K562 (cell line): ENCODE measurements at regions not wholly inside any gene's neighbourhood (a gene's known extent, or its start where the extent isn't known, plus 50 kb on each side); places are given as distances from the start of the nearest gene placed in this dataset.

Source experiments
- ATAC-seq: fragments of 200-7000 bp; cut with Tn5 transposase; 3 replicates; pipeline ENCODE4 v1.9.1; 2020; ENCODE audit warnings: moderate library complexity
- BruUV-seq: library from RNA; stranded (reverse); fragments of 400-500 nt; replicated peaks from 2 replicates; lab custom pipeline; 2021; lab: Mats Ljungman, UMichigan
- CTCF ChIA-PET: fragments of 300-600 bp; formaldehyde crosslinking; extraction: SDS; loops from one replicate; lab custom pipeline; 2021; ENCODE audit warnings: low intra/inter-chr PET ratio; lab: Yijun Ruan, JAX
- POLR2A ChIA-PET: fragments of 300-600, 350-650 bp; sonication (Branson Sonifier 250); formaldehyde crosslinking; extraction: SDS; loops from one replicate; lab custom pipeline; 2021; ENCODE audit warnings: antibody characterized with exemption, inconsistent platforms; lab: Yijun Ruan, JAX
- DNase-seq, 4 experiments: peaks; one replicate each; pipeline versions ENCODE4 v3.0.0 to v3.0.0-alpha.2; 2011 to 2018; ENCODE audit warnings: low spot score in 3 of 4, mixed read lengths in 3 of 4; ENCODE audit errors: extremely low read depth in 1 of 4
- FAIRE-seq: peaks from 2 replicates; lab custom pipeline; 2011; peaks lifted over from hg19 to GRCh38; lab: Jason Lieb, UNC
- H2AFZ ChIP-seq: 2 replicates; pipeline ENCODE4 v1.6.0; 2011; ENCODE audit warnings: low read depth, low read length, control low read depth, inconsistent platforms
- H3K27ac ChIP-seq: fragments of 200-600 bp; 3 replicates; pipeline ENCODE4 v1.8.0; 2011; ENCODE audit warnings: low read depth, mild to moderate bottlenecking, control low read depth, inconsistent platforms, low read length, moderate library complexity, mixed read lengths; ENCODE audit errors: extremely low read depth
- H3K27me3 ChIP-seq, 2 experiments: fragments of 300-600 bp in 1 of 2; 2 replicates in 1 of 2; 3 replicates in 1 of 2; pipeline versions ENCODE4 v1.6.0 to v1.8.0; 2011; ENCODE audit warnings: inconsistent platforms in 2 of 2, low read length in 2 of 2, mild to moderate bottlenecking in 1 of 2, mixed read lengths in 1 of 2, moderate library complexity in 1 of 2; ENCODE audit not compliant: control insufficient read depth in 2 of 2, insufficient read depth in 2 of 2
- H3K36me3 ChIP-seq: fragments of 300-600 bp; 3 replicates; pipeline ENCODE4 v1.8.0; 2011; ENCODE audit warnings: mild to moderate bottlenecking, low read length, inconsistent platforms; ENCODE audit not compliant: control insufficient read depth, insufficient read depth
- H3K4me1 ChIP-seq, 2 experiments: fragments of 200-600 bp in 1 of 2; replicated peaks in 1 of 2; 2 replicates in 1 of 2; 3 replicates in 1 of 2; pipeline versions ENCODE4 v1.5.1 to v1.8.0; 2011; ENCODE audit warnings: inconsistent platforms in 2 of 2, low read length in 2 of 2, mild to moderate bottlenecking in 1 of 2, mixed read lengths in 1 of 2, moderate library complexity in 1 of 2; ENCODE audit not compliant: control insufficient read depth in 2 of 2, insufficient read depth in 2 of 2
- H3K4me2 ChIP-seq: 2 replicates; pipeline ENCODE4 v1.6.1; 2011; ENCODE audit warnings: low read length, control low read depth, inconsistent platforms, mixed read lengths; ENCODE audit not compliant: insufficient read depth
- H3K4me3 ChIP-seq: fragments of 200-600 bp; sonication (generic), shearing (Covaris generic); 2 replicates; pipeline ENCODE4 v1.5.1; 2016; ENCODE audit warnings: control low read depth, inconsistent platforms
- H3K79me2 ChIP-seq: fragments of 200-600 bp; 3 replicates; pipeline ENCODE4 v1.8.0; 2011; ENCODE audit warnings: low read length, inconsistent platforms; ENCODE audit not compliant: control insufficient read depth, insufficient read depth
- H3K9ac ChIP-seq, 2 experiments: 2 replicates each; pipeline versions ENCODE4 v1.6.0 to v1.6.1; 2011; ENCODE audit warnings: low read depth in 2 of 2, low read length in 2 of 2, control low read depth in 1 of 2, inconsistent platforms in 1 of 2, mild to moderate bottlenecking in 1 of 2, mixed read lengths in 1 of 2; ENCODE audit not compliant: insufficient read depth in 1 of 2
- H3K9me1 ChIP-seq: one replicate; pipeline ENCODE4 v1.6.0; 2011; ENCODE audit warnings: inconsistent platforms, mild to moderate bottlenecking, low read length, moderate library complexity; ENCODE audit not compliant: control insufficient read depth, insufficient read depth
- H3K9me3 ChIP-seq: replicated peaks from 2 replicates; pipeline ENCODE4 v1.5.1; 2011; ENCODE audit warnings: low read depth, low read length, inconsistent platforms; ENCODE audit not compliant: control insufficient read depth, insufficient read depth
- H4K20me1 ChIP-seq: replicated peaks from 2 replicates; pipeline ENCODE4 v1.6.1; 2011; ENCODE audit warnings: low read length, inconsistent platforms, mixed read lengths; ENCODE audit not compliant: control insufficient read depth, insufficient read depth
- BHLHE40 ChIP-seq: IDR thresholded peaks from 2 replicates; pipeline ENCODE4 v1.6.1; 2011; ENCODE audit warnings: low read length, improper control_type of control experiment
- CBX3 ChIP-seq, 2 experiments: IDR thresholded peaks; 1 replicate in 1 of 2; 2 replicates in 1 of 2; pipeline ENCODE4 v1.6.1; 2012; ENCODE audit warnings: inconsistent platforms in 2 of 2, low read length in 2 of 2, borderline replicate concordance in 1 of 2, control low read depth in 1 of 2
- CBX8 ChIP-seq: fragments of 200-600 bp; sonication (generic); IDR thresholded peaks from 2 replicates; pipeline ENCODE4 v1.6.1; 2012; ENCODE audit warnings: borderline replicate concordance, mixed run types, low read depth, mild to moderate bottlenecking, moderate library complexity, mixed read lengths, low read length, control low read depth, inconsistent platforms; ENCODE audit not compliant: poor library complexity, severe bottlenecking; ENCODE audit errors: extremely low read depth
- CXXC5 ChIP-seq: fragments of 250-450 bp; sonication (Bioruptor Pico); IDR thresholded peaks from 2 replicates; pipeline ENCODE4 v1.8.0; 2022; ENCODE audit warnings: inconsistent platforms, mild to moderate bottlenecking, moderate library complexity
- GTF2A2 ChIP-seq: IDR thresholded peaks from 2 replicates; pipeline ENCODE4 v1.6.1; 2016; ENCODE audit warnings: mild to moderate bottlenecking, missing genetic modification characterization, missing compliant biosample characterization
- NCOA1 ChIP-seq: fragments of 450-650 bp; IDR thresholded peaks from 2 replicates; pipeline ENCODE4 v1.6.1; 2016; ENCODE audit warnings: low read depth
- NONO ChIP-seq, 2 experiments: fragments of 200-400 bp in 1 of 2; fragments of 450-650 bp in 1 of 2; formaldehyde crosslinking in 1 of 2; IDR thresholded peaks; 2 replicates each; pipeline ENCODE4 v1.6.1; 2017; ENCODE audit warnings: low read depth in 2 of 2, mild to moderate bottlenecking in 2 of 2, moderate library complexity in 2 of 2, low read length in 1 of 2
- SMARCB1 ChIP-seq: IDR thresholded peaks from 2 replicates; pipeline ENCODE4 v1.6.1; 2011; ENCODE audit warnings: improper control_type of control experiment, low read depth; ENCODE audit not compliant: insufficient read length
- SRF ChIP-seq, 2 experiments: fragments of 250-450, 450-650 bp in 1 of 2; sonication (Bioruptor Pico) in 1 of 2; sonication (generic) in 1 of 2; formaldehyde crosslinking; IDR thresholded peaks; 2 replicates each; pipeline versions ENCODE4 v1.5.0 to v1.5.1; 2020 to 2022; ENCODE audit warnings: mild to moderate bottlenecking in 1 of 2, missing genetic modification reagents in 1 of 2
- STAG1 ChIP-seq: sonication (generic); formaldehyde crosslinking; IDR thresholded peaks from 2 replicates; pipeline ENCODE4 v1.5.0; 2020; ENCODE audit warnings: missing genetic modification reagents, borderline replicate concordance
- STAT6 ChIP-seq: sonication (generic); formaldehyde crosslinking; IDR thresholded peaks from 2 replicates; pipeline ENCODE4 v1.8.1; 2023; ENCODE audit warnings: mild to moderate bottlenecking, missing genetic modification reagents
- TBL1XR1 ChIP-seq, 2 experiments: IDR thresholded peaks; 2 replicates each; pipeline ENCODE4 v1.6.1; 2012; ENCODE audit warnings: improper control_type of control experiment in 2 of 2, low read length in 2 of 2, mild to moderate bottlenecking in 1 of 2
- ZNF384 ChIP-seq: IDR thresholded peaks from 2 replicates; pipeline ENCODE4 v1.6.1; 2012; ENCODE audit warnings: low read depth, low read length, improper control_type of control experiment
- ZNF644 ChIP-seq: fragments of 200-800 bp; sonication (Bioruptor generic); IDR thresholded peaks from 2 replicates; pipeline ENCODE4 v1.6.1; 2016; ENCODE audit warnings: low read depth, missing genetic modification characterization, missing compliant biosample characterization
- WGBS: fragments of 100-300 bp; shearing (Covaris generic); methylation state at CpG from one replicate; pipeline ENCODE4 v1.1.6; 2016; ENCODE audit warnings: low coverage, mixed read lengths; ENCODE audit not compliant: insufficient coverage; ENCODE audit errors: missing lambda C conversion rate; 5-methylcytosine and 5-hydroxymethylcytosine counted together
- in situ Hi-C: fragments of 300-500 bp; cut with MboI; formaldehyde crosslinking; loops from 4 replicates; pipeline ENCODE4 v1.15.0; 2018; ENCODE audit warnings: inconsistent platforms, mixed read lengths
- intact Hi-C: fragments of 100-400 bp; cut with micrococcal nuclease; formaldehyde crosslinking; loops from 2 replicates; pipeline ENCODE4 v1.14.2; 2022
- TF ChIP-seq, protein P1 (sequence below): fragments of 450-650 bp; IDR thresholded peaks from 2 replicates; pipeline ENCODE4 v1.7.0; 2016; ENCODE audit warnings: borderline replicate concordance
- TF ChIP-seq, protein P2 (sequence below): fragments of 450-650 bp; formaldehyde crosslinking; IDR thresholded peaks from 2 replicates; pipeline ENCODE4 v1.4.0; 2022; ENCODE audit warnings: missing genetic modification characterization

DNA sequence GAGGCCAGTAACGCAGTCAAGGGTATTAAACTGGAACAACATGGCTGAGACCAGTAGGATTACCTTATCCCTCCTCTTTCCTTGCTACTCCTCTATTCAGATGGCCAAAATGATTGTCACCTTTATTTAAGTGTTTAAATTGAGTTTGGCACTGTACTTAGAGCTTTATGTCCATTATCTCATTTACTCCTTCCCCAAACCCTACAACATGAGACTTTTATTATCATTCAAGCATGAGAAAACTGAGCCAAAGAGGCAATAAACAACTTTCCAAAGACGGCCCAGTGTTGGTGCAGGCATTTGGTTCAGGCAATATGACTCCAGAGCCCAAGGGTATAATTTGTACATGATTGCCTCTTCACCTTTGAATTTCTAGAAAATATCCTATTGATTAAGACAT is 370.9 kb upstream of the KITLG start:
- H3K4me3 ChIP-seq = no peak overlapping the region
- no peaks in the 10 kb centered on the region for H3K9me1 ChIP-seq
- no peak overlapping the region for H3K27ac ChIP-seq
- ChIA-PET POLR2A (no interaction called here), CTCF (no interaction called here)
- BruUV-seq = no TSS peak
- no peaks in the 10 kb centered on the region for H3K27me3 ChIP-seq
- H3K79me2 ChIP-seq = no peaks in the 10 kb centered on the region
- no peak for ATAC-seq
- no peak for DNase-seq
- no peaks in the 10 kb centered on the region for H3K4me1 ChIP-seq
- FAIRE-seq = no peak
- H3K9me3 ChIP-seq = no peaks in the 10 kb centered on the region; the same call in 1 of the 2 replicates
- in situ Hi-C loops = no loop called here
- H3K4me2 ChIP-seq = no peak overlapping the region
- H4K20me1 ChIP-seq = no peaks in the 10 kb centered on the region
- H3K36me3 ChIP-seq = no peaks in the 10 kb centered on the region
- no peak overlapping the region for H2AFZ ChIP-seq
- intact Hi-C loops = no loop called here
- no peak overlapping the region for H3K9ac ChIP-seq
- WGBS = 7% methylated on average over 2 of the region's 2 CpGs
- TF ChIP-seq NONO (IDR thresholded peaks at IDR 0.05; ENCODE audit: low read depth in 2 of 2, low read length in 1 of 2) (no peak), SRF (CRISPR knock-in tag; IDR thresholded peaks at IDR 0.05) (no peak), STAT6 (CRISPR knock-in tag) (no peak), CBX3 (IDR thresholded peaks at IDR 0.05; ENCODE audit: borderline replicate concordance in 1 of 2, low read length in 2 of 2) (no peak), NCOA1 (no peak), CXXC5 (no peak), ZNF384 (no peak), GTF2A2 (tag) (no peak), BHLHE40 (no peak), TBL1XR1 (IDR thresholded peaks at IDR 0.05; ENCODE audit: low read length in 2 of 2) (no peak), SMARCB1 (no peak), CBX8 (no peak), ZNF644 (tag) (no peak), STAG1 (CRISPR knock-in tag) (no peak)
- TF ChIP-seq, protein P1, sequence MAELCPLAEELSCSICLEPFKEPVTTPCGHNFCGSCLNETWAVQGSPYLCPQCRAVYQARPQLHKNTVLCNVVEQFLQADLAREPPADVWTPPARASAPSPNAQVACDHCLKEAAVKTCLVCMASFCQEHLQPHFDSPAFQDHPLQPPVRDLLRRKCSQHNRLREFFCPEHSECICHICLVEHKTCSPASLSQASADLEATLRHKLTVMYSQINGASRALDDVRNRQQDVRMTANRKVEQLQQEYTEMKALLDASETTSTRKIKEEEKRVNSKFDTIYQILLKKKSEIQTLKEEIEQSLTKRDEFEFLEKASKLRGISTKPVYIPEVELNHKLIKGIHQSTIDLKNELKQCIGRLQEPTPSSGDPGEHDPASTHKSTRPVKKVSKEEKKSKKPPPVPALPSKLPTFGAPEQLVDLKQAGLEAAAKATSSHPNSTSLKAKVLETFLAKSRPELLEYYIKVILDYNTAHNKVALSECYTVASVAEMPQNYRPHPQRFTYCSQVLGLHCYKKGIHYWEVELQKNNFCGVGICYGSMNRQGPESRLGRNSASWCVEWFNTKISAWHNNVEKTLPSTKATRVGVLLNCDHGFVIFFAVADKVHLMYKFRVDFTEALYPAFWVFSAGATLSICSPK = no peak
- TF ChIP-seq, protein P2, sequence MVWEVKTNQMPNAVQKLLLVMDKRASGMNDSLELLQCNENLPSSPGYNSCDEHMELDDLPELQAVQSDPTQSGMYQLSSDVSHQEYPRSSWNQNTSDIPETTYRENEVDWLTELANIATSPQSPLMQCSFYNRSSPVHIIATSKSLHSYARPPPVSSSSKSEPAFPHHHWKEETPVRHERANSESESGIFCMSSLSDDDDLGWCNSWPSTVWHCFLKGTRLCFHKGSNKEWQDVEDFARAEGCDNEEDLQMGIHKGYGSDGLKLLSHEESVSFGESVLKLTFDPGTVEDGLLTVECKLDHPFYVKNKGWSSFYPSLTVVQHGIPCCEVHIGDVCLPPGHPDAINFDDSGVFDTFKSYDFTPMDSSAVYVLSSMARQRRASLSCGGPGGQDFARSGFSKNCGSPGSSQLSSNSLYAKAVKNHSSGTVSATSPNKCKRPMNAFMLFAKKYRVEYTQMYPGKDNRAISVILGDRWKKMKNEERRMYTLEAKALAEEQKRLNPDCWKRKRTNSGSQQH (CRISPR knock-in tag) = no peak
